HuH-7.5 (cell line): ENCODE measurements at regions not wholly inside any gene's neighbourhood (a gene's known extent, or its start where the extent isn't known, plus 50 kb on each side); places are given as distances from the start of the nearest gene placed in this dataset.

Experiments used
- DNase-seq: peaks from one replicate; pipeline ENCODE4 v3.0.0; 2011; ENCODE audit warnings: low spot score

GRCh38 chr20:10724449-10725173 lies 50.8 kb upstream of the JAG1 start:
- DNase-seq = no peak

- no peak for DNase-seq
Measured at GRCh38 chr20:10728873-10729670, 55.3 kb upstream of the JAG1 start.

GRCh38 chr20:10729785-10730184 lies 56.0 kb upstream of the JAG1 start:
- DNase-seq = no peak

DNA sequence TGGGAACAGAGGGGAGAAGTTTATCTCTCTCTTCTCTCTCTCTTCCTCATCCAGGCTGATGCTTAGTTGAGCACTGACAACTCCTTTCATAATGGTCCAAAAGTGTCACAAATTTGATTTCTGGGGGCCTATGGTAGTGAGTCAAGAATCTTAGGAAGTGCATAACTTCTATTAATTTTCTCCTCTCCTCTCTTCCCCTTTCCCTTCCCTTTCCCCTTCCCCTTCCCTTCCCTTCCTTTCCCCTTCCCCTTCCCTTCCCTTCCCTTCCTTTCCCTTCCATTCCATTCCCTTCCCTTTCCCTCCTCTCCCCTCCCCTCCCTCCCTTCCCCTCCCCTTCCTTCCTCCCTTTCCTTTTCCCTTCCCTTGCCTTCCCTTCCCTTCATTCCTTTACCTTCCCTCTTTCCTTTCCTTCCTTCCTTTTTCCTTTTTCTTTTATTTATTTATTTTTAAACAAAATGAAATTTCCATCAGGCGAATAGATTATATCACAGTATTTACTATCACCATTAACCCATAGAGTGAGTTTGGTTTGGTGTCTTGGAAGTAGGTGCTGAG lies 56.9 kb upstream of the JAG1 start:
- no peak for DNase-seq

- no peak for DNase-seq
Measured at GRCh38 chr20:10731190-10731965, 57.6 kb upstream of the JAG1 start.

DNA sequence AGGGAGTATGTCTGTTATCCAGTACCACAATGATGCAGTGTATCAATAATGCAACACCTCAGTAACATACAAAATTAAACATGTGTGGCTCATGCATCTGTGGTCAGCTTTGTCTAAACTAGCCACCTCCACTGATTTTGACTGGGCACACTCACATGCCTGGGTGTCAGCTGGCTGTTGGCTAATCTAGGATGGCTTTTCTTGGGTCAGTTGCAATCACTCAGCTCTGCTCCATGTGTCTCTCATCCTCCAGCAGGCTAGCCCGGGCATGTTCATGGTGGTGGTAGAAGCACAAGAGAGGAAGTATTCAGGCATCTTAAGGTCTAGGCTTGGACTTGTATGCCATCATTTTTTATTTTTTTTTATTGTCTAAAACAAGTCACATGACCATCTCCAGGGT lies 59.3 kb upstream of the JAG1 start:
- DNase-seq = no peak

GRCh38 chr20:10735195-10735949 lies 61.6 kb upstream of the JAG1 start:
- DNase-seq = no peak

DNA sequence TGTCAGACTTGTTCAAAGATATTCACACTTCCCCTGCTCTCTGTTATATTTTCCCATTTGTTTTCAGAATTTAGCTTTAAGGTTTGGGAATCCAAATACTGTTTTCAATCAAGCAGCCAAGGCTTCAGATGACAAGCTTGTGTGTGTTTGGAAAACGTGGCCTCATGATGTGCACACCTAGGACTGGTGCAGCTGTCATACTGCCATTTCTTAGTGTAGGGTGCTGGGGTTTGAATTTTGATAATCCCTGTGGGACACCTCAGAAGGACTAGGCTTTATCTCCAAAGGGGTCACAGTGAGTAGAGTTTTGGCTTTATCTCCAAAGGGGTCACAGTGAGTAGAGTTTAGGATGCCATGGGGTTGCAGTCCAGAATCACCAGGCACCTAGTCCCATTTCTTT lies 65.3 kb upstream of the JAG1 start:
- DNase-seq = no peak

- no peak for DNase-seq
Measured at GRCh38 chr20:10739566-10739965, 65.8 kb upstream of the JAG1 start.

DNA sequence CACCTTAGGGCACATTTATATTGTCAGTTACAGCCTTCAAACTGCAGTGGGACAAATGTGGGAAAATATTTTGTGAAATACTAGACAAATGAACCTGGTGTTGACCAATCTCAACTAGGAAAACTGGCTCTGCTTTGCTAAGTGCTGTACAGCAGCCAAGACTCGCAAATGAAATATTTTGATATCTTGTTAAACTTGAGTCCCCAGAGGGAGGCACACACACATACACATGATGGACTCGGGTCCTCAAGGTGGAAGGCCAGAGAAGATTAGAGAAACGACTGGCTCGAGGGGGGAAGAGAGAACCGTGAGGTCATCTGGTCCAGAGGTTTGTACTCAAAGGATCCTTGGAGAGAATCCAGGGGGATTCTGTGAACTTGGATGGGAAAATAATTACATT lies 67.3 kb upstream of the JAG1 start:
- no peak for DNase-seq

DNA sequence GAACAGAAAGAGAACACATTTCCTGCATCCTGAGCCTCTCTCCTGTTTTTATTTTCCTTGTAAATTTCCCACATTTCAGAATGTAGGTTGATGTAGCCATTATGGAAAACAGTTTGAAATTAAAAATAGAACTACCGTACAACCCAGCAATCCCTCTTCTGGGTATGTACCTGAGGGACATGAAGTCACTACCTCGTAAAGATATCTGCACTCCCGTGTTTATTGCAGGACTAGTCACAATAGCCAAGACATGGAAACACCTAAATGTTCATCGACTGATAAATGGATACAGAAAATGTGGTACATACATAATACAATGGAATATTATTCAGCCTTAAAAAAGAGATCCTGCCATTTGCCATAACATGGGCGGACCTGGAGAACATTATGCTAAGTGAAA lies 72.0 kb upstream of the JAG1 start:
- DNase-seq = no peak

DNA sequence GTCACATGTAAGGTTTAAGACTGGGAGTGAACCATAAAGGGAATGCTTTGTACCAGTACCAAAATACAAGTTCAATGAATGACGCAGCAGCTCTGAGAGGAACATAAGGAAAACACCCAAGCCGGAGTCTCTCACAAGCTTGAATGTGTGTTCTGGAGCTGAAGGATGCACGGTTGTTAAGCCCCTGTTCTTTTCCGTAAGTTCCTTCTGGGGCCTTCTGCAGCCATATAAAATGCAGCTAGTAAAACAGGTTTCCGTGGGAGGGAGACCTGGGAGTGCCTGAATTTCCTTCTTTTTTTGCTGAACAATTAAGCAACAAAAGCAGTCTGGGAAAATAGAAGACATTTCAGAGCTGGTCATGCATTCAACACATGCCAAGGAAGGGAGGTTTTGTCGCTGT lies 73.2 kb upstream of the JAG1 start:
- no peak for DNase-seq

DNA sequence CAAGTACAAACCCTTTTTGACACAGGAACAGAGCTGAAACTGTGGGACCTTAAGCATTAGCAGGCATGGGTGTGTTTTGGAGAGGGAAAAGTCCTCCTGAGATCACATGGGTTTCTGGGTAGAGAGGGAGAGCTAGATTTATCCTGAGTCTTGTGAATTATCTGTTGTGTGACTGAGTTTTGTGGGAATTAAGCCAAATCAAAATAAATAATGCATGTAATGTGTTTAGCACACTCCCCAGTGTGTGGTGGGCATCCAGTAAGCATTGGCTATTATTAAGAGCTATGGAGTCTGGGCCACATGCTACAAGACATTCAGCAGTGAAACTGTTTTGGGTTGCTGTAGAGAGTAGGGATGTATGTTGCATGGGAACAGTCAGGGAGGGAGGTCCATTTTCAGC lies 75.3 kb upstream of the JAG1 start:
- DNase-seq = no peak

- DNase-seq = no peak
Measured at GRCh38 chr20:10752206-10752605, 78.4 kb upstream of the JAG1 start.

DNA sequence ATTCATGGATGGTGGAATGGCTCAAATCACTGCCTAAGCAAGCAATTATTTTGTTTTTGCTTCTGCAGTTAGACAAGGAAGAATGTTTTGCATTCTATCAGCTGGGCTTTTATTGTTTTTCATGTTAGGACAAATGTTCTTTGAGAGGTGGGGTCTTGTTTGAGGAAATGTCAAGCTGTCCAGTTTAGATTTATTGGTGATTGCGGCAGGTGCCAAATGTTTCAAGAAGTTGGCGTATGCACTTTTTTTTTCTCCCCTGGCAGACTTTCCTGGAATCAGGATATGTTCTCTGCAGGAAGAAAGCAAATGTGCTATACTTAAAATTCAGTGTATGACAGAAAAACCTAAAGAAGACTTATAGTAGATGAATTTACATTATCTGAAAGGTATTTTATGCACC lies 81.0 kb upstream of the JAG1 start:
- DNase-seq = no peak

GRCh38 chr20:10758446-10758845 lies 84.6 kb upstream of the JAG1 start:
- no peak for DNase-seq

- DNase-seq = no peak
Measured at GRCh38 chr20:10761232-10761631, 87.4 kb upstream of the JAG1 start.

- no peak for DNase-seq
Measured at GRCh38 chr20:10761786-10762185, 88.0 kb upstream of the JAG1 start.

GRCh38 chr20:10762216-10762615 lies 88.4 kb upstream of the JAG1 start:
- no peak for DNase-seq

DNA sequence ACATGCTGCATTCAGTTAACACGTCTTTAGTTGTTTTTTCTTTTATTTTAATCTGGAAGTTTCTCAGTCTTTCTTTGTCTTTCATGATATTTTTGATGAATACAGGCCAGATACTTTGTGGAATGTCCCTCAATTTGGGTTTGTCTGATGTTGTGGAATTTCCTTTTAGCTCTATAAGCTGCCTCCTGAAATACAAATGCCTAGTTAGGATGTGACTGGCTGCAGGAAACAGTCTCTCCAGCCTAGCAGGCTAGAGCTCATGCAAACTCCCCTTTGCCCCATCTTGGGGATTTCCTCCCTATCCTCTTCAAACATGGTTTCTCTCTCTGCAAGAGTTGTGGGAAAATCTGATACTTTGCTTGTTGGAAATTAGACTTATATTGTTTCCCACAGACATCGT lies 89.3 kb upstream of the JAG1 start:
- no peak for DNase-seq

DNA sequence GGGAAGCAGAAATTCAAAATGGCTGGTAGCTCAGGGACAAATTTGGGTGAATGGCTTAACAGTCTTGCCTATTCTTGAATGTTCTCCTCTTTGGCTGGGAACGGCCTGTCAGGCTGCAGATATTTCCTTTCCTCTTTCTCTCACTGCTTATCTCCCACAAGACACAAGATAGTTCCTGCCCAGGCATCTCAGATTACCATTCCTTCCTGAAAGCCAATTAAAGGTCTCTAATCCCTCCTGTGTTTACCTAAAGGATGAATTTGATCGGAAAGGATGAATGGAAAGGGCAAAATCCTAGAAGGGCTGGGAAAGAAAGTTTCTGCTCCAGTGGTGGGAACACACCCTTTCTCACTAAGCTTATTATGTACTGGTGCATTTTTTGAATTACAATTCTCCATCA lies 95.9 kb upstream of the JAG1 start:
- no peak for DNase-seq

- DNase-seq = no peak
Measured at GRCh38 chr20:10770753-10771152, 97.0 kb upstream of the JAG1 start.
